ENCODE measurements at regions not wholly inside any gene's neighbourhood (a gene's known extent, or its start where the extent isn't known, plus 50 kb on each side); places are given as distances from the start of the nearest gene placed in this dataset.

GRCh38 chr18:70672581-70672980 is 383.7 kb downstream of the SOCS6 start:
- TF ChIP-seq CTCF (IDR thresholded peaks at IDR 0.05; ENCODE audit: borderline replicate concordance, extremely low read depth, low read length, poor library complexity, severe bottlenecking), result no peak
- TF ChIP-seq EZH2 (IDR thresholded peaks at IDR 0.05; ENCODE audit: borderline replicate concordance, low read depth, low read length, severe bottlenecking), result no peak
